HEK293T (cell line): ENCODE measurements at regions not wholly inside any gene's neighbourhood (a gene's known extent, or its start where the extent isn't known, plus 50 kb on each side); places are given as distances from the start of the nearest gene placed in this dataset.

ENCODE experiments used
- ARNT ChIP-seq: fragments of 450-650 bp; IDR thresholded peaks from 2 replicates; pipeline ENCODE4 v1.6.1; 2017; ENCODE audit warnings: mild to moderate bottlenecking
- BHLHE40 ChIP-seq: fragments of 450-650 bp; IDR thresholded peaks from 2 replicates; pipeline ENCODE4 v1.6.1; 2016; ENCODE audit warnings: mild to moderate bottlenecking, moderate library complexity, borderline replicate concordance
- CTBP1 ChIP-seq: fragments of 450-650 bp; IDR thresholded peaks from 2 replicates; pipeline ENCODE4 v1.6.1; 2016; ENCODE audit warnings: borderline replicate concordance
- ELF4 ChIP-seq: fragments of 450-650 bp; IDR thresholded peaks from 2 replicates; pipeline ENCODE4 v1.6.1; 2017; ENCODE audit warnings: antibody characterized with exemption
- FOXA1 ChIP-seq: fragments of 450-650 bp; IDR thresholded peaks from 2 replicates; pipeline ENCODE4 v1.6.1; 2016; ENCODE audit warnings: mild to moderate bottlenecking
- FOXK2 ChIP-seq: fragments of 450-650 bp; IDR thresholded peaks from 2 replicates; pipeline ENCODE4 v1.6.1; 2016; ENCODE audit warnings: mild to moderate bottlenecking
- FOXM1 ChIP-seq: fragments of 450-650 bp; IDR thresholded peaks from 2 replicates; pipeline ENCODE4 v1.6.1; 2017; ENCODE audit warnings: mild to moderate bottlenecking, borderline replicate concordance
- HDGF ChIP-seq: fragments of 450-650 bp; IDR thresholded peaks from 2 replicates; pipeline ENCODE4 v1.6.1; 2017; ENCODE audit warnings: antibody characterized with exemption, borderline replicate concordance
- L3MBTL2 ChIP-seq: fragments of 450-650 bp; conservative IDR thresholded peaks from 2 replicates; pipeline ENCODE4 v1.6.1; 2016; ENCODE audit warnings: mild to moderate bottlenecking
- NFRKB ChIP-seq: fragments of 450-650 bp; IDR thresholded peaks from 2 replicates; pipeline ENCODE4 v1.6.1; 2016; ENCODE audit warnings: mild to moderate bottlenecking, moderate library complexity
- PKNOX1 ChIP-seq: fragments of 450-650 bp; IDR thresholded peaks from 2 replicates; pipeline ENCODE4 v1.6.1; 2016
- SP1 ChIP-seq: fragments of 450-650 bp; IDR thresholded peaks from 2 replicates; pipeline ENCODE4 v1.6.1; 2017
- SUZ12 ChIP-seq: fragments of 450-650 bp; IDR thresholded peaks from 2 replicates; pipeline ENCODE4 v1.6.1; 2016; ENCODE audit warnings: mild to moderate bottlenecking
- TARDBP ChIP-seq: fragments of 450-650 bp; IDR thresholded peaks from 2 replicates; pipeline ENCODE4 v1.6.1; 2016

GRCh38 chr17:77521076-77521475, 380.3 kb downstream of the SEC14L1 start:
- TF ChIP-seq FOXA1, result no peak
- no peak for TF ChIP-seq TARDBP
- TF ChIP-seq L3MBTL2, result no peak
- TF ChIP-seq SUZ12, result no peak
- no peak for TF ChIP-seq NFRKB
- TF ChIP-seq BHLHE40, result no peak
- TF ChIP-seq FOXM1, result no peak
- no peak for TF ChIP-seq HDGF
- TF ChIP-seq SP1, result no peak
- no peak for TF ChIP-seq ARNT
- no peak for TF ChIP-seq ELF4
- no peak for TF ChIP-seq FOXK2
- no peak for TF ChIP-seq PKNOX1
- TF ChIP-seq CTBP1, result no peak
